ENCODE measurements at regions not wholly inside any gene's neighbourhood (a gene's known extent, or its start where the extent isn't known, plus 50 kb on each side); places are given as distances from the start of the nearest gene placed in this dataset.

- DNase-seq (ENCODE audit: low spot score) (no peak), ATAC-seq (no peak)
- H3K4me2 ChIP-seq, result no peak overlapping the region
- H3K4me1 Mint-ChIP-seq, result peaks cover 14% of the 10 kb centered on the region
- H3K36me3 ChIP-seq (ENCODE audit: insufficient read depth), result no peaks in the 10 kb centered on the region
- H3K9me3 Mint-ChIP-seq, result no peaks in the 10 kb centered on the region
- TF ChIP-seq, protein P1, sequence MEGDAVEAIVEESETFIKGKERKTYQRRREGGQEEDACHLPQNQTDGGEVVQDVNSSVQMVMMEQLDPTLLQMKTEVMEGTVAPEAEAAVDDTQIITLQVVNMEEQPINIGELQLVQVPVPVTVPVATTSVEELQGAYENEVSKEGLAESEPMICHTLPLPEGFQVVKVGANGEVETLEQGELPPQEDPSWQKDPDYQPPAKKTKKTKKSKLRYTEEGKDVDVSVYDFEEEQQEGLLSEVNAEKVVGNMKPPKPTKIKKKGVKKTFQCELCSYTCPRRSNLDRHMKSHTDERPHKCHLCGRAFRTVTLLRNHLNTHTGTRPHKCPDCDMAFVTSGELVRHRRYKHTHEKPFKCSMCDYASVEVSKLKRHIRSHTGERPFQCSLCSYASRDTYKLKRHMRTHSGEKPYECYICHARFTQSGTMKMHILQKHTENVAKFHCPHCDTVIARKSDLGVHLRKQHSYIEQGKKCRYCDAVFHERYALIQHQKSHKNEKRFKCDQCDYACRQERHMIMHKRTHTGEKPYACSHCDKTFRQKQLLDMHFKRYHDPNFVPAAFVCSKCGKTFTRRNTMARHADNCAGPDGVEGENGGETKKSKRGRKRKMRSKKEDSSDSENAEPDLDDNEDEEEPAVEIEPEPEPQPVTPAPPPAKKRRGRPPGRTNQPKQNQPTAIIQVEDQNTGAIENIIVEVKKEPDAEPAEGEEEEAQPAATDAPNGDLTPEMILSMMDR (conservative IDR thresholded peaks at IDR 0.05; ENCODE audit: low read depth in 2 of 2), result peak in 1 of 2 experiments; percentile 31; a peak in 2 of 4 replicates
- TF ChIP-seq, protein P2, sequence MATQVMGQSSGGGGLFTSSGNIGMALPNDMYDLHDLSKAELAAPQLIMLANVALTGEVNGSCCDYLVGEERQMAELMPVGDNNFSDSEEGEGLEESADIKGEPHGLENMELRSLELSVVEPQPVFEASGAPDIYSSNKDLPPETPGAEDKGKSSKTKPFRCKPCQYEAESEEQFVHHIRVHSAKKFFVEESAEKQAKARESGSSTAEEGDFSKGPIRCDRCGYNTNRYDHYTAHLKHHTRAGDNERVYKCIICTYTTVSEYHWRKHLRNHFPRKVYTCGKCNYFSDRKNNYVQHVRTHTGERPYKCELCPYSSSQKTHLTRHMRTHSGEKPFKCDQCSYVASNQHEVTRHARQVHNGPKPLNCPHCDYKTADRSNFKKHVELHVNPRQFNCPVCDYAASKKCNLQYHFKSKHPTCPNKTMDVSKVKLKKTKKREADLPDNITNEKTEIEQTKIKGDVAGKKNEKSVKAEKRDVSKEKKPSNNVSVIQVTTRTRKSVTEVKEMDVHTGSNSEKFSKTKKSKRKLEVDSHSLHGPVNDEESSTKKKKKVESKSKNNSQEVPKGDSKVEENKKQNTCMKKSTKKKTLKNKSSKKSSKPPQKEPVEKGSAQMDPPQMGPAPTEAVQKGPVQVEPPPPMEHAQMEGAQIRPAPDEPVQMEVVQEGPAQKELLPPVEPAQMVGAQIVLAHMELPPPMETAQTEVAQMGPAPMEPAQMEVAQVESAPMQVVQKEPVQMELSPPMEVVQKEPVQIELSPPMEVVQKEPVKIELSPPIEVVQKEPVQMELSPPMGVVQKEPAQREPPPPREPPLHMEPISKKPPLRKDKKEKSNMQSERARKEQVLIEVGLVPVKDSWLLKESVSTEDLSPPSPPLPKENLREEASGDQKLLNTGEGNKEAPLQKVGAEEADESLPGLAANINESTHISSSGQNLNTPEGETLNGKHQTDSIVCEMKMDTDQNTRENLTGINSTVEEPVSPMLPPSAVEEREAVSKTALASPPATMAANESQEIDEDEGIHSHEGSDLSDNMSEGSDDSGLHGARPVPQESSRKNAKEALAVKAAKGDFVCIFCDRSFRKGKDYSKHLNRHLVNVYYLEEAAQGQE (IDR thresholded peaks at IDR 0.05; ENCODE audit: unreplicated experiment), result no peak
- TF ChIP-seq NANOG (IDR thresholded peaks at IDR 0.05; ENCODE audit: borderline replicate concordance) (no peak), EZH2phosphoT487 (IDR thresholded peaks at IDR 0.05; ENCODE audit: unreplicated experiment) (no peak)
- no peaks in the 10 kb centered on the region for H3K79me2 ChIP-seq (replicated peaks; ENCODE audit: insufficient read depth)
- H3K4me1 ChIP-seq (ENCODE audit: insufficient read depth), result peaks cover 6% of the 10 kb centered on the region; the same call in 1 of the 2 replicates
- no peak overlapping the region for H3K4me3 ChIP-seq
- H3K27me3 ChIP-seq (ENCODE audit: insufficient read depth), result no peaks in the 10 kb centered on the region
- no peak overlapping the region for H3K27ac ChIP-seq (ENCODE audit: low read depth)
- no peak overlapping the region for H2AFZ ChIP-seq
- no peaks in the 10 kb centered on the region for H4K20me1 ChIP-seq (replicated peaks; ENCODE audit: insufficient read depth)
- no peaks in the 10 kb centered on the region for H3F3A ChIP-seq (replicated peaks; ENCODE audit: low read depth)
- H3K36me3 Mint-ChIP-seq (ENCODE audit: low read depth), result no peaks in the 10 kb centered on the region
- peaks cover 13% of the 10 kb centered on the region; the same call in 1 of the 2 replicates for H3K9me2 ChIP-seq (ENCODE audit: insufficient read depth)
- H3K27ac Mint-ChIP-seq, result no peak overlapping the region
- H3K27me3 Mint-ChIP-seq (ENCODE audit: insufficient read depth, low read depth, poor library complexity), result peaks cover 2% of the 10 kb centered on the region
- H3K4me3 Mint-ChIP-seq, result no peak overlapping the region
These were observed 199.2 kb upstream of the TNP1 start for GRCh38 chr2:217058791-217059755.

DNA sequence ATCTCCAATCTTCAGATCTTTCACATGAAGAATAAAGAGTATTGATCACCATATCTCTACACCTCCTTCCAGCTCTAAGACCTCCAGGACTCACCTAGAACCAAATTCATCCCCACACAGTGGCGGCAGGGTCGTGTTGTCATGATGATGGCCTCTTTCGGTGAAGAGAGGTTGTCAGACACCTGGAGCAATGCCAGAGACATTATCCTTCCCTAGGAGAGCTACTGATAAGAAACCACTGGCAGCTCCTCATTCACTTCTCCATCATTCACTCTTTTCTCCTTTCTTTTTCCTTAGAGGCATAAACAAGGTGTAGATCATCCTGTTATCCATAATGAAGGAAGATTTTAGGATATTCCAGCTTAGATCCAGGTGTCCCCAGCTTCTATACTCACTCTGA, 197.9 kb upstream of the TNP1 start:
- H3F3A ChIP-seq (replicated peaks; ENCODE audit: low read depth), result no peaks in the 10 kb centered on the region
- no peak for DNase-seq (ENCODE audit: low spot score)
- no peak overlapping the region for H2AFZ ChIP-seq
- Mint-ChIP-seq H3K27ac (no peak overlapping the region), H3K36me3 (ENCODE audit: low read depth) (no peaks in the 10 kb centered on the region), H3K4me3 (no peak overlapping the region), H3K9me3 (no peaks in the 10 kb centered on the region), H3K4me1 (peaks cover 2% of the 10 kb centered on the region; the same call in 1 of the 3 replicates), H3K27me3 (ENCODE audit: insufficient read depth, low read depth, poor library complexity) (peaks cover 2% of the 10 kb centered on the region)
- H3K36me3 ChIP-seq (ENCODE audit: insufficient read depth), result no peaks in the 10 kb centered on the region
- no peak for ATAC-seq
- no peaks in the 10 kb centered on the region; the same call in 1 of the 2 replicates for H3K4me1 ChIP-seq (ENCODE audit: insufficient read depth)
- no peaks in the 10 kb centered on the region for H3K79me2 ChIP-seq (replicated peaks; ENCODE audit: insufficient read depth)
- no peak overlapping the region for H3K4me2 ChIP-seq
- H4K20me1 ChIP-seq (replicated peaks; ENCODE audit: insufficient read depth), result no peaks in the 10 kb centered on the region
- peaks cover 8% of the 10 kb centered on the region; the same call in 1 of the 2 replicates for H3K9me2 ChIP-seq (ENCODE audit: insufficient read depth)
- no peak overlapping the region for H3K27ac ChIP-seq (ENCODE audit: low read depth)
- no peaks in the 10 kb centered on the region for H3K27me3 ChIP-seq (ENCODE audit: insufficient read depth)
- no peak overlapping the region for H3K4me3 ChIP-seq
- TF ChIP-seq ZNF114 (CRISPR knock-in tag; IDR thresholded peaks at IDR 0.05) (no peak), NANOG (IDR thresholded peaks at IDR 0.05; ENCODE audit: borderline replicate concordance) (no peak), ETS1 (IDR thresholded peaks at IDR 0.05) (no peak), POLR2AphosphoS5 (IDR thresholded peaks at IDR 0.05; ENCODE audit: low read depth) (no peak), JUNB (IDR thresholded peaks at IDR 0.05; ENCODE audit: unreplicated experiment) (no peak), ZNF331 (CRISPR knock-in tag; IDR thresholded peaks at IDR 0.05; ENCODE audit: low read depth) (no peak), STAT1 (IDR thresholded peaks at IDR 0.05; ENCODE audit: unreplicated experiment) (no peak), EZH2 (IDR thresholded peaks at IDR 0.05; ENCODE audit: low read depth, unreplicated experiment) (no peak), CREB1 (CRISPR knock-in tag; IDR thresholded peaks at IDR 0.05; ENCODE audit: low read depth) (no peak), EZH2phosphoT487 (IDR thresholded peaks at IDR 0.05; ENCODE audit: unreplicated experiment) (no peak)
